ENCODE measurements at regions not wholly inside any gene's neighbourhood (a gene's known extent, or its start where the extent isn't known, plus 50 kb on each side); places are given as distances from the start of the nearest gene placed in this dataset.

DNA sequence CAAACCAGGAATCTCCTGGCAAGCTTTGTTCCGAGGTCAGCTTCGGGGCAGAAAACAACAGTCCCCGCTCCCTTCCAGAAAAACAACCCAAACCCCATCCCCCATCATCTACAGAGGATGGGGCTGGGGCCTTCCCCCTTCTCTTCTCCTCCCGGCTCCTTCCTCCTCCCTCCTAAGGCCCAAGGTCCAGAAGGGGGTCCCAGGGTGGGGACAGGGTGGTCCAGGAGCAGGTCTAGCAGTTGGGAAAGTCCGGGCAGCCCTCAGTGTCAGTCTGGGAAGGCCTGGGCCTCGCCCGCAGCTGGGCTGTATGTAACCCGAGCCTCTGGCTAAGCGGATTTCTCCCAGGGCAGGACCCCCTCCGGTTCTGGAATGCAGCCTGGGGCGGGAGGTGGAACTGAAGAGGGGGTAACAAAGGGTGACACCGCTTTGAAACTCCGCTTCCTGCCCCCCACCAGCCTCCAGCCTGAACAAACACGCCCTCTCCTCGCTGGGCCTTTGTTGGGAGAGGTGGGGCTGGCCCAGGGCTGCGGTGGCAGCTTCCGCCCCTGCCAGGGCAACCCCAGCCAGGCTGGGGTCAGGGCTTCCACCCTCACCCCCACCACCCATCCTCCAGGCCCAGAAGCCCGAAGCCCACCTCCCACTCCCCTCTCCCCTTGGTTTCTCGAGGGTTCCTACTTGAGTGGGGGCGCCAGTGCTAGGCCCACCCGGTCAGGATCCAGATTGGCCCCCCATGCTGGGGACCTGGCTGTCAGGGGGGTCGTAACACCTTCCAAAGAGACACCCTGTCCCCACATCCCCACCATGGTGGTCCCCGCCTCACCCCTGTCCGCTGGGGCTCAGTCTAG lies 63.5 kb downstream of the C9orf50 start:
- peak overlapping the region; percentile 16; the same call in 1 of the 2 replicates for H3K27ac ChIP-seq (ENCODE audit: extremely low read depth, low read depth, low read length)
- peaks cover 5% of the 10 kb centered on the region; the same call in 1 of the 2 replicates for H3K4me1 ChIP-seq (ENCODE audit: control insufficient read depth, insufficient read depth, low read length)
- H3K36me3 ChIP-seq (ENCODE audit: control insufficient read depth in 2 of 2, insufficient read depth in 1 of 2, low read length in 2 of 2), result no peaks in the 10 kb centered on the region
- no peak overlapping the region for H3K4me3 ChIP-seq (ENCODE audit: low read depth, low read length)
- CTCF ChIA-PET, result interaction anchor here (0.6 kb wide), 1 partner anchor 56 kb away, joined by 3 read pairs; no protein-coding TSS in a partner anchor
- POLR2A ChIA-PET, result interaction anchor here (0.8 kb wide), 1 partner anchor 61 kb away, joined by 3 read pairs; no protein-coding TSS in a partner anchor
- no peaks in the 10 kb centered on the region for H3K9me3 ChIP-seq (ENCODE audit: control insufficient read depth, insufficient read depth, low read depth, low read length)
- no peak for TF ChIP-seq ZFP3 (tag by site-specific recombination; IDR thresholded peaks at IDR 0.05; ENCODE audit: low read depth)
- TF ChIP-seq KLF9 (tag by site-specific recombination; IDR thresholded peaks at IDR 0.05; ENCODE audit: low read depth), result no peak
- TF ChIP-seq, protein P1, sequence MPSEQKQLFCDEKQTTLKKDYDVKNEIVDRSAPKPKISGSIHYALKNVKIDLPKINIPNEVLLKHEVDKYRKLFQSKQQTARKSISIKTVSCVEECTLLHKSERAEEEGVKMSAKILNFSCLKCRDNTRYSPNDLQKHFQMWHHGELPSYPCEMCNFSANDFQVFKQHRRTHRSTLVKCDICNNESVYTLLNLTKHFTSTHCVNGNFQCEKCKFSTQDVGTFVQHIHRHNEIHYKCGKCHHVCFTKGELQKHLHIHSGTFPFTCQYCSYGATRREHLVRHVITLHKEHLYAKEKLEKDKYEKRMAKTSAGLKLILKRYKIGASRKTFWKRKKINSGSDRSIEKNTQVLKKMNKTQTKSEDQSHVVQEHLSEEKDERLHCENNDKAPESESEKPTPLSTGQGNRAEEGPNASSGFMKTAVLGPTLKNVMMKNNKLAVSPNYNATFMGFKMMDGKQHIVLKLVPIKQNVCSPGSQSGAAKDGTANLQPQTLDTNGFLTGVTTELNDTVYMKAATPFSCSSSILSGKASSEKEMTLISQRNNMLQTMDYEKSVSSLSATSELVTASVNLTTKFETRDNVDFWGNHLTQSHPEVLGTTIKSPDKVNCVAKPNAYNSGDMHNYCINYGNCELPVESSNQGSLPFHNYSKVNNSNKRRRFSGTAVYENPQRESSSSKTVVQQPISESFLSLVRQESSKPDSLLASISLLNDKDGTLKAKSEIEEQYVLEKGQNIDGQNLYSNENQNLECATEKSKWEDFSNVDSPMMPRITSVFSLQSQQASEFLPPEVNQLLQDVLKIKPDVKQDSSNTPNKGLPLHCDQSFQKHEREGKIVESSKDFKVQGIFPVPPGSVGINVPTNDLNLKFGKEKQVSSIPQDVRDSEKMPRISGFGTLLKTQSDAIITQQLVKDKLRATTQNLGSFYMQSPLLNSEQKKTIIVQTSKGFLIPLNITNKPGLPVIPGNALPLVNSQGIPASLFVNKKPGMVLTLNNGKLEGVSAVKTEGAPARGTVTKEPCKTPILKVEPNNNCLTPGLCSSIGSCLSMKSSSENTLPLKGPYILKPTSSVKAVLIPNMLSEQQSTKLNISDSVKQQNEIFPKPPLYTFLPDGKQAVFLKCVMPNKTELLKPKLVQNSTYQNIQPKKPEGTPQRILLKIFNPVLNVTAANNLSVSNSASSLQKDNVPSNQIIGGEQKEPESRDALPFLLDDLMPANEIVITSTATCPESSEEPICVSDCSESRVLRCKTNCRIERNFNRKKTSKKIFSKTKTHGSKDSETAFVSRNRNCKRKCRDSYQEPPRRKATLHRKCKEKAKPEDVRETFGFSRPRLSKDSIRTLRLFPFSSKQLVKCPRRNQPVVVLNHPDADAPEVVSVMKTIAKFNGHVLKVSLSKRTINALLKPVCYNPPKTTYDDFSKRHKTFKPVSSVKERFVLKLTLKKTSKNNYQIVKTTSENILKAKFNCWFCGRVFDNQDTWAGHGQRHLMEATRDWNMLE (tag by site-specific recombination; conservative IDR thresholded peaks at IDR 0.05; ENCODE audit: low read depth), result no peak
- TF ChIP-seq ZNF175 (tag by site-specific recombination; IDR thresholded peaks at IDR 0.05), result no peak
- no peak for TF ChIP-seq ZNF544 (tag by site-specific recombination; IDR thresholded peaks at IDR 0.05)
- TF ChIP-seq, protein P2, sequence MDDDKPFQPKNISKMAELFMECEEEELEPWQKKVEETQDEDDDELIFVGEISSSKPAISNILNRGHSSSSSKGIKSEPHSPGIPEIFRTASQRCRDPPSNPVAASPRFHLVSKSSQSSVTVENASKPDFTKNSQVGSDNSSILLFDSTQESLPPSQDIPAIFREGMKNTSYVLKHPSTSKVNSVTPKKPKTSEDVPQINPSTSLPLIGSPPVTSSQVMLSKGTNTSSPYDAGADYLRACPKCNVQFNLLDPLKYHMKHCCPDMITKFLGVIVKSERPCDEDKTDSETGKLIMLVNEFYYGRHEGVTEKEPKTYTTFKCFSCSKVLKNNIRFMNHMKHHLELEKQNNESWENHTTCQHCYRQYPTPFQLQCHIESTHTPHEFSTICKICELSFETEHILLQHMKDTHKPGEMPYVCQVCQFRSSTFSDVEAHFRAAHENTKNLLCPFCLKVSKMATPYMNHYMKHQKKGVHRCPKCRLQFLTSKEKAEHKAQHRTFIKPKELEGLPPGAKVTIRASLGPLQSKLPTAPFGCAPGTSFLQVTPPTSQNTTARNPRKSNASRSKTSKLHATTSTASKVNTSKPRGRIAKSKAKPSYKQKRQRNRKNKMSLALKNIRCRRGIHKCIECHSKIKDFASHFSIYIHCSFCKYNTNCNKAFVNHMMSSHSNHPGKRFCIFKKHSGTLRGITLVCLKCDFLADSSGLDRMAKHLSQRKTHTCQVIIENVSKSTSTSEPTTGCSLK (tag by site-specific recombination; IDR thresholded peaks at IDR 0.05), result no peak
- TF ChIP-seq ZNF521 (tag by site-specific recombination; IDR thresholded peaks at IDR 0.05), result no peak
- no peak for TF ChIP-seq ZNF658 (tag by site-specific recombination; IDR thresholded peaks at IDR 0.05)
- TF ChIP-seq ZNF174 (tag by site-specific recombination; IDR thresholded peaks at IDR 0.05), result no peak
- peak; percentile 44; the same call in 1 of the 2 replicates for TF ChIP-seq ZNF600 (tag by site-specific recombination; IDR thresholded peaks at IDR 0.05)
- TF ChIP-seq, protein P3, sequence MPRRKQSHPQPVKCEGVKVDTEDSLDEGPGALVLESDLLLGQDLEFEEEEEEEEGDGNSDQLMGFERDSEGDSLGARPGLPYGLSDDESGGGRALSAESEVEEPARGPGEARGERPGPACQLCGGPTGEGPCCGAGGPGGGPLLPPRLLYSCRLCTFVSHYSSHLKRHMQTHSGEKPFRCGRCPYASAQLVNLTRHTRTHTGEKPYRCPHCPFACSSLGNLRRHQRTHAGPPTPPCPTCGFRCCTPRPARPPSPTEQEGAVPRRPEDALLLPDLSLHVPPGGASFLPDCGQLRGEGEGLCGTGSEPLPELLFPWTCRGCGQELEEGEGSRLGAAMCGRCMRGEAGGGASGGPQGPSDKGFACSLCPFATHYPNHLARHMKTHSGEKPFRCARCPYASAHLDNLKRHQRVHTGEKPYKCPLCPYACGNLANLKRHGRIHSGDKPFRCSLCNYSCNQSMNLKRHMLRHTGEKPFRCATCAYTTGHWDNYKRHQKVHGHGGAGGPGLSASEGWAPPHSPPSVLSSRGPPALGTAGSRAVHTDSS (tag by site-specific recombination; IDR thresholded peaks at IDR 0.05), result no peak
- TF ChIP-seq SCRT1 (tag by site-specific recombination; IDR thresholded peaks at IDR 0.05; ENCODE audit: borderline replicate concordance), result no peak
- no peak for TF ChIP-seq ZNF157 (tag by site-specific recombination; IDR thresholded peaks at IDR 0.05)
- TF ChIP-seq ZNF211 (tag by site-specific recombination; IDR thresholded peaks at IDR 0.05; ENCODE audit: low read depth), result no peak
- no peak for TF ChIP-seq ZNF112 (tag by site-specific recombination; IDR thresholded peaks at IDR 0.05)
- TF ChIP-seq, protein P4, sequence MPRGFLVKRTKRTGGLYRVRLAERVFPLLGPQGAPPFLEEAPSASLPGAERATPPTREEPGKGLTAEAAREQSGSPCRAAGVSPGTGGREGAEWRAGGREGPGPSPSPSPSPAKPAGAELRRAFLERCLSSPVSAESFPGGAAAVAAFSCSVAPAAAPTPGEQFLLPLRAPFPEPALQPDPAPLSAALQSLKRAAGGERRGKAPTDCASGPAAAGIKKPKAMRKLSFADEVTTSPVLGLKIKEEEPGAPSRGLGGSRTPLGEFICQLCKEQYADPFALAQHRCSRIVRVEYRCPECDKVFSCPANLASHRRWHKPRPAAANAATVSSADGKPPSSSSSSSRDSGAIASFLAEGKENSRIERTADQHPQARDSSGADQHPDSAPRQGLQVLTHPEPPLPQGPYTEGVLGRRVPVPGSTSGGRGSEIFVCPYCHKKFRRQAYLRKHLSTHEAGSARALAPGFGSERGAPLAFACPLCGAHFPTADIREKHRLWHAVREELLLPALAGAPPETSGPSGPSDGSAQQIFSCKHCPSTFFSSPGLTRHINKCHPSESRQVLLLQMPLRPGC (tag by site-specific recombination; IDR thresholded peaks at IDR 0.05), result no peak
- no peak for TF ChIP-seq BCL11B (tag by site-specific recombination; IDR thresholded peaks at IDR 0.05; ENCODE audit: low read depth)
- TF ChIP-seq ZNF16 (tag by site-specific recombination; IDR thresholded peaks at IDR 0.05; ENCODE audit: low read depth), result no peak
- TF ChIP-seq REPIN1 (tag by site-specific recombination; IDR thresholded peaks at IDR 0.05; ENCODE audit: low read depth), result no peak
- TF ChIP-seq ZNF837 (tag by site-specific recombination; IDR thresholded peaks at IDR 0.05), result no peak
- no peak for TF ChIP-seq MEIS1 (CRISPR knock-in tag; IDR thresholded peaks at IDR 0.05; ENCODE audit: borderline replicate concordance)
- TF ChIP-seq, protein P5, sequence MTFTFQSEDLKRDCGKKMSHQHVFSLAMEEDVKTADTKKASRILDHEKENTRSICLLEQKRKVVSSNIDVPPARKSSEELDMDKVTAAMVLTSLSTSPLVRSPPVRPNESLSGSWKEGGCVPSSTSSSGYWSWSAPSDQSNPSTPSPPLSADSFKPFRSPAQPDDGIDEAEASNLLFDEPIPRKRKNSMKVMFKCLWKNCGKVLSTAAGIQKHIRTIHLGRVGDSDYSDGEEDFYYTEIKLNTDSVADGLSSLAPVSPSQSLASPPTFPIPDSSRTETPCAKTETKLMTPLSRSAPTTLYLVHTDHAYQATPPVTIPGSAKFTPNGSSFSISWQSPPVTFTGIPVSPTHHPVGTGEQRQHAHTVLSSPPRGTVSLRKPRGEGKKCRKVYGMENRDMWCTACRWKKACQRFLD (tag by site-specific recombination; IDR thresholded peaks at IDR 0.05), result no peak
- no peak for TF ChIP-seq ZNF510 (tag by site-specific recombination; IDR thresholded peaks at IDR 0.05; ENCODE audit: insufficient replicate concordance)
- no peak for TF ChIP-seq ZNF426 (tag by site-specific recombination; IDR thresholded peaks at IDR 0.05)
- no peak for TF ChIP-seq ZNF19 (tag by site-specific recombination; IDR thresholded peaks at IDR 0.05; ENCODE audit: low read depth)
- TF ChIP-seq SP7 (tag by site-specific recombination; IDR thresholded peaks at IDR 0.05), result peak; percentile 79
